OCI-M1 (cell line): ENCODE measurements at regions not wholly inside any gene's neighbourhood (a gene's known extent, or its start where the extent isn't known, plus 50 kb on each side); places are given as distances from the start of the nearest gene placed in this dataset.
"Not testable (repeated sequence)": the region's sequence is repeated elsewhere in the genome, so short reads cannot be mapped to it uniquely, and the experiment has no call there.

Experiments used
- DNase-seq: peaks from one replicate; lab custom pipeline; 2025; lab: John Stamatoyannopoulos, UW

- no peak for DNase-seq
Measured at GRCh38 chr3:190988102-190988501, 125.6 kb upstream of the GMNC start.

DNA sequence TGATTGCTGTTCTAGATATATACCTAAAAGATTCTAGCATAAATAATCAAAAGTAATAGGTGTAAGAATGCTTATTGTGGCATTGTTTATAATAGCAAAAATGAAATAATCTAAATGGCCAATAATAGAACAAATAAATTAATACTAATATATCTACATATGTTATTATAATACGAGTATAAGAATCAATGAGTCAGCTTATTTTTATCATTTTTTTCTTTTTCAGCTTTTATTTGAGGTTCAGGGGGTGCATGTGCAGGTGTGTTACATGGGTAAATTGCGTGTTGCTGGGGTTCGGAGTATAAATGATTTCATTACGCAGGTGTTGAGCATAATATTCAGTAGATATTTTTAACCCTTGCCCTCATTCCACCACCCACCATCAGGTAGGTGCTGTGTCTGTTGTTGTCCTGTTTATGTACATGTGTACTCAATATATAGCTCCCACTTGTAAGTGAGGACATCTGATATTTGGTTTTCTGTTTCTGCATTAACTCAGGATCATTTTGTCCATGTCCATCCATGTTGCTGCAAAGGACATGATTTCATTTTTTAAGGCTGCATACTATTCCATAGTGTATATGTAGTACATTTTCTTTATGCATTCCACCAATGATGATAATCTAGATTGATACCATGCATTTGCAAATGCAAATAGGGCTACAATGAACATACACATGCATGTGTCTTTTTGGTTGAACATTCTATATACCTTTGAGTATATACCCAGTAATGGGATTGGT lies 122.2 kb upstream of the GMNC start:
- no peak for DNase-seq

DNA sequence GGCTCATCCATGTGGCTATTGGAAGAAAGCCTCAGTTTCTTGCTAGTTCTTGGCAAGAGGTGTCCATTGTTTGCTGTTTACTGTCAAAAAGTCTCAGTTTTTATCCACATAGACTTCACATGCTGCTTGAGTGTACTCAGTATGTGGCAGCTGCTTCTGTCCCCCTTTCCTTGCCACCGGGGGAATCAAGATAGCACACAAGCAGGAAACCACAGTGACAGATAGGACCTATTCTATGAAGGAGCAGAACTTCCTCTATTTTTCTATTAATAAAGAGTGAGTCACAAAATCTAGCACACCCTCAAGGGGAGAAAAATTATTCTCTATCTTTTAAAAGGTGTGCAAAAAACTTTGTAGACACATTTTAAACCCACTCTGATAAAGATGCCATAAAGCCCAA lies 121.4 kb upstream of the GMNC start:
- DNase-seq = peak; percentile 80

GRCh38 chr3:190973771-190974170 lies 111.3 kb upstream of the GMNC start:
- no peak for DNase-seq

DNA sequence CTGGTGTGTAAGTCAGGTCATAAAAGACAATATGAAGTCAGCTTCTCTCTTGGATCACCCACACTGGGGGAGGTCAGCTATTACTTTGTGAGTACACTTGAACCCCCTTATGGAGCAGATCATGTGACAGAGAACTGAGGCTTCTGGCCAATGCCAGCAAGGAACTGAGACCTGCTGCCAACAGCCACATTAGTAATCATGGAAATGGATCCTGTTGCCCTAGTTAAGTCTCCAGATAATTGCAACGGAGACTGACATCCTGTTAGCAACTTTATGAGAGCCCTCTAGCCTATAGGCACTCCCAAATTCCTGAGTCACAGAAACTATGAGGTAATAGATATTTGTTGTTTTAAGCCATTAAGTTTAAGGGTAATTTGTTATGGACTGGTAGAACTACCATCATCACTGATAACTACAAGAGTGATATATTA lies 110.4 kb upstream of the GMNC start:
- DNase-seq = no peak

- no peak for DNase-seq
Measured at GRCh38 chr3:190972196-190972595, 109.7 kb upstream of the GMNC start.

DNA sequence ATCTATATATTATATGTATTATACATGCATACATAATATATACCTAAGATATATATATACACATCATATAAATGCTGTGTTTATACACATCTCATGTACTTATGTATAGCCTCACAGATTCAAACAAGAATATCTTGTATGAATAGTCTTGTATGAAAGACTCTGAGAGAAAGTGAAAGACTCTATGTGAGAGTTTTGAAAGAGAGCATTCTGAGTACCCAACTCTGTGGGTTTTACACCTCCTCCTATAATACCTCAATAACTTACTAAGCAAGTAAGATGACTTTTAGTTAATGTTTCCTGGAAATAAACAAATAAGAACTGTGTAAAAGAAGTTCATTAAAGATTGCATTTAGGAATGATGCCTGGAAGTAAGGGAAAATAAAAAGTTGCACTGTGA lies 108.1 kb upstream of the GMNC start:
- DNase-seq = no peak

DNA sequence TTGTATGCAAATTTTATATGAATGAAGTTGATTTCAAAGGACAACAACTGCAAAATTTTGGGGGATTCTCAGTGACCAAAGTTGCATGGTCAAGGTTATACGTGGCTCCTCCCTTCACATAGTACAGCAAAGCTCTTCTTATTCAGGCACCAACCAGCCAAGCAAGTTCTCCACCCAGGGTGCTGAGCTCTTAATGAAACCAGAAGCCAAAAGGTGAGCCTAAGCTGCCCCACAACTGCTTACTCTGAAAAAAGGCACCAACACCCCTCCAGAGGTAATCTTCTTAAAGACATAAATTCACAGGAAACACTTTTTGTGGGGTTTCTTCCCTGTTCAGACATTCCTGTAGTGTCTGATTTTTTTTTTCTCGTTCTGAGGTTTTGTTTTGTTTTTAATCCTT lies 106.1 kb upstream of the GMNC start:
- no peak for DNase-seq

GRCh38 chr3:190964931-190965330 lies 102.4 kb upstream of the GMNC start:
- not testable (repeated sequence) for DNase-seq

- no peak for DNase-seq
Measured at GRCh38 chr3:190959077-190959476, 96.6 kb upstream of the GMNC start.

DNA sequence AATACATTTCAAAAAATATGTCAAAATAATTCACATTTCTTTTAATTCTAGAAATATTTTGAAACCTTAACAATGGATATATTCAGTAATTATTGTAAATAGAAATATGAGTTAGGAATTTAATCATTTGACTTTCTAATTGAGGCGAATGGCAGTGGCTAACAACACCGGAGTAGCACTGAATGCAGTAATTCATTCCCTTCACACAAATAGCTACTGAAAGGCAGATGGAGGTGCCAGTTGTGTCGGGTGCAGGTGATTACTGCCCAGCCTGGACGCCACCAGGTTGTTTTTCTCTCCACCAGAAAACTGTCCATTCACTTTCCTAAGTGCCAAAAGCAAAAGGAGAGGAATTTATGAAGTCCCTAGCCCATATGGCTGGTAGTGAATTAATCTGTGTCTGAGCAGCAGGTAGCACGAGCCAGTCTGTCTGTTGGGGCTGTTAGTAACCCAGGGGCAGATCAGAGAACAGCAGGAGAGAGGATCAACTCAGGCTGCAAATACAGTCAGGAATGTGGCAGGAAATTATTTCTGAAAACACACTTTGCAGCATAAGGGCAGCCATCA lies 79.3 kb upstream of the GMNC start:
- DNase-seq = no peak

- DNase-seq = not testable (repeated sequence)
Measured at GRCh38 chr3:190934616-190935015, 72.1 kb upstream of the GMNC start.

DNA sequence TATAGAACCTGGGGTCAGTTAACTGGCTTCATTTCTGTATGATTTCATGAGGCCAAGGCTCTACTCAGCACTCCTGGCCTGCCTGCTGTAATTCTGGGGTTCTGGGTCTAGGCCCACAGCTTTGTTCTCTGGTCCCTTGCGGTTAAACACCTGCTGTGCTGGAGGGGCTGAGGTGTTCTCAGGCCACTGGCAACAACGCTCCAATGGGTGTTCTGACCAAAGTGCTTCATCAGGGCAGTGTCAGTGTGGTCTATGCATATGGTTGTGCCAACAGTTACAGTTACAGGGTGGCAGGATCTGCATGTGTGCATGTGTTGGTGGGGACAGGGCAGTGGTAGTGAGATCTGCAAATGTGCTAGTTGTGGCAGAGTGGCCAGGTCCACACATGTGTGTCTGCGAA lies 64.1 kb upstream of the GMNC start:
- no peak for DNase-seq

DNA sequence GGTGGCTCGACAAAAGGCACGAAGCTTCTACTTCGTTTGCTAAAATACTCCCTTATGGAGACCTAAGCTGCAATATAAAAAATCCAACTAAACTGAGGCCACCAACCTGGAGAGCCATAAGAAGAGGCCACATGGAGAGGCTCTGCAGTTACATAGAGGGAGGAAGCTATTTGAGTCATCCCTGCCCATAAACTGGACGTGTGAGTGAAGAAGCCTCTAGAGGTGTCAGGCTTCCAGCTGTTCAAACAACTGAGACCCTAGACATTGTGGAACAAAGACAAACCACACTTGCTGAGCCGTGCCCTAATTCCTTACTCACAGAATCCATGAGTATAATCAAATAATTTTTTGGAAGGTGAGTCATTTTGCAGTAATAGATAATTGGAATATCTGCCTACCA lies 50.2 kb upstream of the GMNC start:
- no peak for DNase-seq
